ENCODE measurements at regions not wholly inside any gene's neighbourhood (a gene's known extent, or its start where the extent isn't known, plus 50 kb on each side); places are given as distances from the start of the nearest gene placed in this dataset.

GRCh38 chr1:25099343-25099951 is 132.9 kb downstream of the SYF2 start:
- Histone ChIP-seq H2AK5ac (ENCODE audit: low read depth, low read length) (no peak overlapping the region), H3K27me3 (ENCODE audit: control insufficient read depth, insufficient read depth, low read length) (peaks cover 60% of the 10 kb centered on the region), H3K9ac (ENCODE audit: low read depth, low read length) (no peak overlapping the region), H3K4me2 (ENCODE audit: low read depth, low read length) (no peak overlapping the region; the same call in 1 of the 2 replicates), H3K4me1 (ENCODE audit: control insufficient read depth, insufficient read depth, low read length) (no peaks in the 10 kb centered on the region), H2BK120ac (ENCODE audit: low read depth, low read length) (no peak overlapping the region), H2AFZ (replicated peaks; ENCODE audit: low read length, poor library complexity) (peak overlapping the region; percentile 52), H3K14ac (replicated peaks; ENCODE audit: low read depth, low read length) (no peak overlapping the region), H4K91ac (ENCODE audit: insufficient read depth, low read depth, low read length) (no peak overlapping the region), H2BK15ac (ENCODE audit: low read depth, low read length) (no peak overlapping the region), H3K4me3 (ENCODE audit: insufficient read depth, low read depth, low read length) (no peak overlapping the region), H2AK9ac (replicated peaks; ENCODE audit: low read depth, low read length, poor library complexity) (peak overlapping the region; percentile 57), H2BK5ac (ENCODE audit: low read depth, low read length, poor library complexity, severe bottlenecking) (no peak overlapping the region), H3K9me3 (ENCODE audit: control insufficient read depth, insufficient read depth, low read length) (peaks cover 10% of the 10 kb centered on the region), H2BK20ac (ENCODE audit: low read depth, low read length) (no peak overlapping the region), H3K18ac (ENCODE audit: low read depth, low read length) (no peak overlapping the region), H3K23ac (ENCODE audit: low read depth, low read length) (no peak overlapping the region; the same call in 1 of the 2 replicates), H3K9me1 (ENCODE audit: insufficient read depth, low read length) (no peaks in the 10 kb centered on the region), H3K56ac (ENCODE audit: extremely low read depth, insufficient read depth, low read length) (no peak overlapping the region), H3K27ac (ENCODE audit: insufficient read depth, low read length) (no peak overlapping the region), H3K36me3 (ENCODE audit: control insufficient read depth, insufficient read depth, low read length) (no peaks in the 10 kb centered on the region), H4K5ac (ENCODE audit: low read depth, low read length) (no peak overlapping the region), H3K4ac (ENCODE audit: low read depth, low read length) (no peak overlapping the region), H4K20me1 (ENCODE audit: insufficient read depth, low read length) (no peaks in the 10 kb centered on the region), H3K79me1 (ENCODE audit: low read depth in 1 of 2, low read length in 2 of 2) (no peaks in the 10 kb centered on the region), H4K8ac (ENCODE audit: low read depth in 2 of 2, low read length in 2 of 2) (no peak overlapping the region)
- WGBS, 2 experiments (ENCODE audit: extremely low coverage in 2 of 2, insufficient read length in 1 of 2) = 50% methylated on average over 1 of the region's 11 CpGs; no CpG with 5 or more reads in 1 of the 2 experiments
- ChIA-PET POLR2A (ENCODE audit: unreplicated experiment) (no interaction called here), CTCF (interaction anchor here (0.7 to 1.2 kb wide), 2 partner anchors 106 to 371 kb away, joined by 3 read pairs; no protein-coding TSS in a partner anchor)
- DNase-seq (no peak), ATAC-seq (ENCODE audit: low read depth) (no peak)
- dilution Hi-C loops (cut with HindIII; ENCODE audit: low sequenced_read_pairs, unreplicated experiment) = no loop called here
- intact Hi-C loops (cut with micrococcal nuclease) = no loop called here
- BruUV-seq (replicated peaks) = no TSS peak
- in situ Hi-C loops (cut with MboI; ENCODE audit: low sequenced_read_pairs) = no loop called here
- no peak for TF ChIP-seq SMC3 (IDR thresholded peaks at IDR 0.05; ENCODE audit: low read depth, low read length)
- no peak for TF ChIP-seq FOS (IDR thresholded peaks at IDR 0.05; ENCODE audit: low read depth, low read length)
- no peak for TF ChIP-seq RAD21 (IDR thresholded peaks at IDR 0.05; ENCODE audit: low read length)
- no peak for TF ChIP-seq RFX5 (IDR thresholded peaks at IDR 0.05; ENCODE audit: low read depth, low read length)
- TF ChIP-seq RCOR1 (IDR thresholded peaks at IDR 0.05; ENCODE audit: insufficient replicate concordance, low read length) = no peak
- TF ChIP-seq MAZ (IDR thresholded peaks at IDR 0.05; ENCODE audit: borderline replicate concordance, low read depth, low read length) = no peak
- no peak for TF ChIP-seq POLR2A (IDR thresholded peaks at IDR 0.05; ENCODE audit: low read depth, low read length)
- TF ChIP-seq CTCF (conservative IDR thresholded peaks at IDR 0.05; ENCODE audit: low read depth, low read length) = no peak
- TF ChIP-seq NFE2L2 (IDR thresholded peaks at IDR 0.05; ENCODE audit: low read depth, low read length) = no peak
- TF ChIP-seq USF2 (IDR thresholded peaks at IDR 0.05; ENCODE audit: low read depth, low read length) = no peak
- TF ChIP-seq MAFK (IDR thresholded peaks at IDR 0.05; ENCODE audit: low read depth, low read length) = no peak
- no peak for TF ChIP-seq CHD1 (IDR thresholded peaks at IDR 0.05; ENCODE audit: low read depth, low read length)
- TF ChIP-seq MXI1 (IDR thresholded peaks at IDR 0.05; ENCODE audit: borderline replicate concordance, low read depth, low read length) = no peak
- no peak for TF ChIP-seq BHLHE40 (IDR thresholded peaks at IDR 0.05; ENCODE audit: low read depth, low read length)
- TF ChIP-seq ELK1 (IDR thresholded peaks at IDR 0.05; ENCODE audit: borderline replicate concordance, low read depth, low read length) = no peak

Measured in IMR-90 (cell line).